NCI-H2171 treated with DMSO at 0.1 percent for 48 hours (cell line): ENCODE measurements at regions not wholly inside any gene's neighbourhood (a gene's known extent, or its start where the extent isn't known, plus 50 kb on each side); places are given as distances from the start of the nearest gene placed in this dataset.
A peak's percentile ranks its signal among the peaks of the same experiment; 100 is the strongest.
"Not testable (repeated sequence)": the region's sequence is repeated elsewhere in the genome, so short reads cannot be mapped to it uniquely, and the experiment has no call there.

Source experiments
- DNase-seq: peaks from one replicate; lab custom pipeline; 2025; lab: John Stamatoyannopoulos, UW

DNA sequence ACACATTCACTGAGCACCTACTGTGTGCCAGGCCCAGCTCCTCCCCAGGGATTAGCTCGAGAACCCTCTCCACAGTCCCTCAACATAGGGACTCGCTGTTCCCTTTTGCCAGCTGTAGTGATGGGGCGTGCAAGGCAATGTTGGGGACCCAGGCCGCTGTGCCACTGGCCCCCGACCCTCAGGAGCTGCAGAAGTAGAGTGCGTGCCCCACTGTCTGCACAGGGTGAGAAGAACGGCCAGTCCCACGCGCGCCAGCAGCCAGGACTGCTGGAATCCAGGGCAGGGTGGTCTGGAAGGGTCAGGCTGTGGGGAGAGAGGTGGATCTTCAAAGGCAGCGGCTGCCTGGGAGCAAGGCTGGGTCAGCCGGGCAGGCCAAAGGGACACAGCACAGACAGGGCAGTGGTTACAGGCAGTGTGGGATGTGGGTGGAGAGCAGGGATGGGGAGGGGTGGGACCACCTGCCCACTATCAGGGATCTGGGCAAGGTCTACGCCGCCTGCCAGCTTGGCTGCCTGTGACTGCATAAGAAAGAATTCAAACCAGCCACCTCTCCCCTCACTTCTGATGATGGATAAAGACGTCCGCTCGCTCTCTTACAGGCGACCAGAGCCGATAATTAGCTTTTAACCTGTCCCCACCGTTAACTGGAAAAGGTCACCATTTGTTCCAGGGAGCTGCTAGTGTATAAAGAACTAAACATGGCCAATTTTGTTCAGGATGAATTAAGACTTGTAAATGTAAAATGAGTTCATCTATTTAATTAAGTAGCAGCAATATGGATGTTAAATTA lies 86.7 kb upstream of the GSE1 start:
- DNase-seq: no peak

GRCh38 chr16:85527042-85527766 lies 85.9 kb upstream of the GSE1 start:
- no peak for DNase-seq

- no peak for DNase-seq
Observed at GRCh38 chr16:85527767-85528297, 85.3 kb upstream of the GSE1 start.

- DNase-seq: no peak
Observed at GRCh38 chr16:85528528-85529387, 84.4 kb upstream of the GSE1 start.

DNA sequence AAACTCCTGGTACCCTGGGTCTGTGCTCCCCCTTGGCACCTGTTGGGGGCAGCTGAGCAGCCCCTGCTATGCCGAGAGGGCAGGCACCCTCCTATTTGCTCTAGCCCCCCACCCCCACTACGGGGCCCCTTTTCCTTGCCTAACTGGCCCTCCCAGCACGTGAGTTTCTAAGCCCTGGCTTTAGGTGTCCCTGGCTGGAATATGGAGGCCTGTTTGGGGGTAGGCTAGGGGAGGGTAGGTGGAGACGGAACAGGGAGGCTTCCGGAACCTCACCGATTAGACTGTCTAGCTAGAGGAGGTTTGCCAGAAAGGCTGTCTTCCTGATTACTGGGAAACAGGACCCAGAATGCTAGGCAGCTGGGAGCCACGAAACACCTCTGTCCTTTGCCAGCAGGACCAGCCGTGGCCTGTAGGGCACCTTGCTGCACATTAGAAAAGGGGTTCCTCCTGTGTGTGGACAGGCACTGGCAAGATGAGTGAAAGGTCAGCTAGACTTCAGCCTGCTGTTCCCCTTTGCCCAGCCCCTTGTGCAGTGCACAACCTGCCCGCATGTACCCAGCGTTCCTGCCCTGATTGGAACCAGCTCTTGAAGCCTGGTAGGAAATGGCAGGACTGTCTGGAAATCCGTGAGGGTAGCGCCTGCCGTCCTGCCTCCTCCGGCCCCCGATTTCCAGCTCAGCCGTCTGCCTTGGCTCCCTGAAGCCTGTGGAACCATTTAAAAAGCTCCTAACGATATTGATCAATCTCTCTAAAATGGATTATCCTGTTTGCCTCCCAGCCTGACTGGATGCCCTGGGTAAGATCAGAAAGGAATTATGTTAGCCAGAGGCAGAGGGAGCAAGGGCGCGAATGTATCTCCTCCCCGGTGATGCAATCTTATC lies 83.4 kb upstream of the GSE1 start:
- no peak for DNase-seq

DNA sequence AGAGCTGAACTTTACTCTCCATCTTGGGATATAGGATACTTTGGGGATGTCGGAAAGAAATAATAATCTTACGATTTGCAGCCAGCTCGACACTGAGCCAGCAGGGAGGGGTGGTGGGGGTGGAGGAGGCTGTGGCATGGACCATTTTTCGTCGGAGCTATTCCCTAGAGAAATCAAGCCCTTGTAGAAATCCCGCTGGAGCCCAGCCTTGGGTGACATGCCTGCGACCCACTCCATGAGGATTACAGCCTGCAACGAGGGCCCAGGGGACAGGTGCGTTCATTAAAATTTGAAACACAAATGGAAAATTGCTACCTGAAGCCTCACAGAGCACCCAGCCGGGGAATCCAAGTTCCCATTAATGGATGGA lies 82.8 kb upstream of the GSE1 start:
- DNase-seq: peak; percentile 81

DNA sequence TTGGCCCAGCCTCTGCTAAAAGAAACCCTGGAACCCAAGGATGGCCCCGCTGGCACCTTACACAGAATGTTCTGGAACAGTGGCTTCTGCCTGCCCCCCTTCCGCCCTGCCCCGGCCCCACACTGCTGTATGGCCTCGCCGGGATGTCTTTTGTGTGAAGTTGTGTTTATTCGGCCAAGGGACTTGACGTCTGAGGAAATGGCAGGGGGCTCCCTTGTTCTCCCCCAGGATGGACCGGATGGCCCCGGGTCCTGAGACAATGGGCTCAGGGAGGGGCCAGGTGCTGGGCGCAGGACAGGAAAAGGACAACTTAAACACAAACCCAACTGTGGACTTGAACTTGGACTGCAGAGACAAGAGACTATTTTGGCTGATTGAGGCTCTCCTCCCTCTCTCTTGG lies 81.6 kb upstream of the GSE1 start:
- no peak for DNase-seq

- DNase-seq: no peak
Observed at GRCh38 chr16:85532147-85532546, 81.0 kb upstream of the GSE1 start.

GRCh38 chr16:85533593-85533992 lies 79.5 kb upstream of the GSE1 start:
- not testable (repeated sequence) for DNase-seq

DNA sequence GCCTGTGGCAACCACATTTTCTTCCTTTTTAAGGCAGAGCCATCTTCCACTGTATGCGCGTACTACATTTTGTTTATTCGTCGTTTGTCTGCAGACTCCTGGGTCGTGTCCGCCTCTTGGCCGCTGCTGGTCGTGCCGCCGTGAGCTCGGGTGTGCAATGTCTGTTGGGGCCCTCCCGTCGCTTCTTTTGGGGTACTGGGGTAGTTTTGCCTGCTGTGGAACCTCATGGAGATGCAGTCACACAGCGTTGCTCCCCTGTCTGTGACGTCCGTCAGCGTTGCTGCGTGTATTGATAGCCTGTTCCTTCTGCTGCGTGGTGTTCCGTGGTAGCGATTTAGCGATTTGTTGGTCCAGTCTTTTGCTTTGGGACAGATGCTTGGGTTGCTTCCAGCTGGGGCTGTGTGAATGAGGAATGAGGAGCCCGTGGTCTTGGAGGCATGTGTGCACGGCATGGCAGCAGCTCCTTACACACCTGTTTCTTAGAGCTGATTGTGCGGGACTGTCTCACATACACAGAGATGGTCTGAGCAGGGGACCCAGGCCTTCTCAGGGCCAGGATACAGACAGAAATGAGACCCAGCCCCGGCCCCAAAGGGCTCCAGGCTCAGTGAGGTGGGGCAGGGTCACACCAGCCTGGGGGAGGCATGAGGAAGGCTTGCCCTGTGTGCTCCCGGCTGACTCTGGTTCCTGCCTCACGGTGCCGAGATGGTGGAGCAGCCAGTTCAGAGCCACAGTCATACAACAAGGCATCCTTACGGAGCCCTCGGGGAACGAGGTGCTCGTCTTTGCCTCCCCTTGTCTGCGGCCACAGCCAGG lies 78.4 kb upstream of the GSE1 start:
- DNase-seq: no peak

GRCh38 chr16:85535352-85536072 lies 77.6 kb upstream of the GSE1 start:
- no peak for DNase-seq

DNA sequence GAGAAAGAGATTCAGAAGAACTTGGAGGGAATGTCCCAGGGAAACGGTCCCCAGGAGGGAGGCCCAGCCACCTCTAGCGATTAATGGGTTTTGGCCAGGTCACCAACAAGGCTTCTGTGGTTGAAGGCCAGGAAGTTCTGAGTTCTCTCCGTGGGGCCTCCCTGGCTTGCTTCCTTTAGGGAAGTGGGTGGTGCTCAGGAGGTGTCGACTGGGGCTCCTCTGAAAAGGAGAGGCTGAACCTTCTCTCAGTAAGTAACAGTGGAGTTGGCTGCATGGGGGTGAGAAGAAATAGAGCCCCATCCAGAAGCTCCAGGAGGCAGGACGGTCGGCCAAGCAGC lies 77.1 kb upstream of the GSE1 start:
- no peak for DNase-seq

GRCh38 chr16:85536411-85537330 lies 76.5 kb upstream of the GSE1 start:
- no peak for DNase-seq

DNA sequence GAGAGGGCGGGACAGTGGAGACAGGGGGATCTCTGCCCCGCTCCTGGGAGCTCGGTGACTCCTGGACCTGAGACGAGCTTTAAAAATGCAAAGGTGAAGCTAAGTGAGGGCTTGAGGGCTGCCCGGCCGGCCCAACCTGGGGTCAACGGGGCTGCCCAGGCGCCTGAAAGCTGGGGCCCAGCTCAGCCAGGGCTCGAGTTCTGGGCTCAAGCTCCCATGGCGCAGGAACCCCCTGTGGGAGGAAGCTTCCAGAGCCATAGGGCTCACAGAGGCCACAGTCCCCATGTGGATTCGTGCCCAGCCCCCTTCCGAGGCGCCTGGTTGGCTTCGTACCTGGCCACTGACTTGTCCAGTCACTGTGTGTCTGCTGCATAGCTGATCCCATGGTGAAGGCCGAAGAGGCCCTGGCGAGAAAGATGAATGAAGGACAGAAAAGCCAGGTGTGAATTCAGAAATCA lies 75.8 kb upstream of the GSE1 start:
- DNase-seq: no peak

DNA sequence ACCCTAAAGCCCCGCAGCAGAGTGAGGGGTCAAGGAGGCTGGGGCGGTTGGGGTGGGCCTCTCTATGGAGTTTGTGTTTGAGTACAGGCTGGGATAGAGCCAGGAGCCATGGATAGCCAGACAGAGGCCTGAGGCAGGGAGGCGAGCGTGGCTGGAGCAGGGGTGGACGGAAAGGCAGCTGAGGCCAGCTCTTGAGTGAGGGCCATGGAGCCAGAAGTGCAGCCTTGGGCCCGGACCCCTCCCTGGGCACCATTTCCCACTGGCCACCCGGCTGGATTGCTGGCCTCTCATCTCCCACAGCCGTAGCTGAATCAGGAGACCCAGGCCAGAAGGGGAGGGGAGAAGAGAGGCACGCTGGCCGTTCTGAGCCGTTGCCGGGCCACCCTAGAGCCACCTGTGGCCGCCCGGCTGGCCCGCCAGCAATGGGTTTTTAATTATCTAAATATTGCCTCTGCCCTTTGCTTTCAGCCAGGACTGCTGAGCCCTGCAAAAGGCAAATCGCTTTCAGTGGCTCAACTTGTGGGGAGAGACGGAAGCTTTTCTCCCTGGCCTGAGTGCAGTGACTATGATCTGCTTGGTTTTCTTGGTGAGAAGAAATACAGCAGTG lies 75.2 kb upstream of the GSE1 start:
- DNase-seq: no peak

DNA sequence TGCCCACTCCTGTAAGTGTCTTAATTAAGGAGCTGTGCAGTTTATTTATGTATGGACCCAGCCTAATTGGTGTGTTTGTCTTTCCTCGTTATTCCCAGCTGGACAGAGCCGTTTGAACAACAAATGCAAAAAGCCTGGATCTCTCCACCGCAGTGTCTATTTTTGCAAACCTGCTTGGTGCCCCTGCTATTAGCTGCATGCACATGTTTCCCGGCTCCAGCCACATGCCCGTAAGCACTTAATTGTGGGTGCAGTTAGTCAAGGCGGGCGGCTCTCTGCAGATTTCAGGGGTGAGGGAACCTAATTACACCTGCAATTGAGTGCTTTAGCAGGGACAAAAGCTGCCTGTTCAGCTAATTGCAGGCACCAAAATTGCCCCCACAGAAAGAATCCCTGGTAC lies 74.0 kb upstream of the GSE1 start:
- DNase-seq: no peak

DNA sequence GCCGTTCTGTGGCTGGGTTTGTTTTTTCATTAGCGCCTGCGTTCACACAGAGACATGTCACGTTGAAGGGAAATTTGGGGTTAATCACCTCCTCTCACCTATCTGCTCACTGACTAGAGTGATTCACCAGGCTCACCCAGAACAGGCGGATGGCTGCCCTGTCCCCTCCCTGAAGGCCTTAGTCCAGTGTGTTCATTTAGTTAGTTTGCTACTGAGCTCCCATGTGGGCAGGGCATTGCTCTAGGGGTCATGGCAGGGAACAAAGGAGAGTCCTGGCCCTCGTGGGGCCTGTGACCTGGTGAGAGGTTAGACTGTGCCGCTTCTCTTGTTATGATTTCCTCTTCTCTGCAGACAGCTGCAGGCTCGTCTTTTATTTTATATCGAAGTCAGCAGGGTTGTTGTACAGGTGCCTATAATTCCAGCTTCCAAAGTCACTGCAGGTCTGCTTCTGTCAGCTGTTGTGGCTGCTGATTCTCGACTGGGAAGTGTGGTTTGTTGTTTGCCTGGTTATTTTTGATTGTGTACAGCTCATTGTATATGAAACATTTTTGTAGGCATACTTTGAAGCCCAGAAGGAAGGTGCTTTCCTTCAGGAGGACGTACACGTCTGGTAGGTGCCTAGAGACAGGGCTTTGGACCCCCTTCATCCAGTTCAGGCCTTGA lies 73.4 kb upstream of the GSE1 start:
- DNase-seq: no peak

DNA sequence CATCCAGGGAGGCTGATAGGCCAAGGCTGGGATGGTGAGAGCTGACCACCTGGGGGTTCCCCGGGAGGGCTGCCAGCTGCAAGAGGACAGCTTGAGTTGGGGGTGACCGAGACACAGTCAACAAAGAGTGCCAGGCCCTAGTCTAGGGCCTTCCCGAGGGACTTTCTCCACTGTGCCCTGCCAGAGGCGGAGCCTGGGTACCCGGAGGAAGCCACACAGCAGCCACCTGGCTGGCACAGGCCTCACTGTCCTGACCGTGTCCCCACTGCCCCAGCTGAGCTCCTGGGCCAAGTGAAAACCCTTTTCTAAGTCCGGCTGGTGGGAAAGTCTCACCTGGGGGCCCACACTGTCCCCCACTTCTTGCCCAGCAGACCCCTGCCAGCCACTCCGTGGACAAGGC lies 71.9 kb upstream of the GSE1 start:
- DNase-seq: no peak
